Caco-2 (cell line): ENCODE measurements at regions not wholly inside any gene's neighbourhood (a gene's known extent, or its start where the extent isn't known, plus 50 kb on each side); places are given as distances from the start of the nearest gene placed in this dataset.

ENCODE experiments used
- BruUV-seq: library from RNA; stranded (reverse); fragments of 400-500 nt; replicated peaks from 2 replicates; lab custom pipeline; 2021; lab: Mats Ljungman, UMichigan
- CTCF ChIA-PET: fragments of 300-600 bp; sonication (Branson Sonifier 250); formaldehyde crosslinking; loops from one replicate; lab custom pipeline; 2022; ENCODE audit warnings: antibody characterized with exemption; lab: Charles Lee
- POLR2A ChIA-PET: fragments of 300-600 bp; sonication (Branson Sonifier 250); formaldehyde crosslinking; loops from one replicate; lab custom pipeline; 2022; ENCODE audit warnings: antibody characterized with exemption; lab: Charles Lee
- DNase-seq, 2 experiments: peaks; one replicate each; pipeline versions ENCODE4 v3.0.0 to v3.0.0-alpha.2; 2020 to 2022
- H3K27me3 ChIP-seq: replicated peaks from 2 replicates; pipeline ENCODE4 v1.6.0; 2011; ENCODE audit warnings: low read length; ENCODE audit not compliant: control insufficient read depth, insufficient read depth
- H3K36me3 ChIP-seq: 2 replicates; pipeline ENCODE4 v1.5.1; 2011; ENCODE audit warnings: low read length; ENCODE audit not compliant: control insufficient read depth, insufficient read depth
- H3K4me1 ChIP-seq: fragments of 250-450 bp; sonication (Bioruptor Pico); 2 replicates; pipeline ENCODE4 v1.5.1; 2020; ENCODE audit warnings: mild to moderate bottlenecking
- H3K4me3 ChIP-seq: 2 replicates; pipeline ENCODE4 v1.5.1; 2011; ENCODE audit warnings: low read depth, mild to moderate bottlenecking, control low read depth, low read length
- H3K9me3 ChIP-seq: fragments of 250-450 bp; sonication (Bioruptor Pico); 2 replicates; pipeline ENCODE4 v1.5.1; 2020; ENCODE audit warnings: mild to moderate bottlenecking, moderate library complexity
- H3K27ac Mint-ChIP-seq: one replicate; pipeline ENCODE4 v1.8.0; 2022; ENCODE audit warnings: mixed read lengths; ENCODE audit not compliant: unreplicated experiment
- H3K27me3 Mint-ChIP-seq: one replicate; pipeline ENCODE4 v1.8.0; 2022; ENCODE audit warnings: mixed read lengths; ENCODE audit not compliant: insufficient read depth, unreplicated experiment
- H3K36me3 Mint-ChIP-seq: one replicate; pipeline ENCODE4 v1.8.0; 2022; ENCODE audit warnings: mild to moderate bottlenecking, mixed read lengths; ENCODE audit not compliant: insufficient read depth, unreplicated experiment
- H3K4me1 Mint-ChIP-seq: one replicate; pipeline ENCODE4 v1.8.0; 2022; ENCODE audit warnings: low read depth, mixed read lengths; ENCODE audit not compliant: unreplicated experiment
- H3K4me3 Mint-ChIP-seq: one replicate; pipeline ENCODE4 v1.8.0; 2022; ENCODE audit warnings: mild to moderate bottlenecking, moderate library complexity, mixed read lengths; ENCODE audit not compliant: unreplicated experiment
- H3K9me3 Mint-ChIP-seq: one replicate; pipeline ENCODE4 v1.8.0; 2022; ENCODE audit warnings: mixed read lengths; ENCODE audit not compliant: unreplicated experiment
- CTCF ChIP-seq, 2 experiments: fragments of 200-600 bp in 1 of 2; IDR thresholded peaks; 1 replicate in 1 of 2; 2 replicates in 1 of 2; pipeline versions ENCODE4 v1.5.1 to v1.8.0; 2011 to 2022; ENCODE audit warnings: antibody characterized with exemption in 1 of 2, control low read depth in 1 of 2, inconsistent platforms in 1 of 2, low read depth in 1 of 2, low read length in 1 of 2, mild to moderate bottlenecking in 1 of 2, moderate library complexity in 1 of 2; ENCODE audit not compliant: insufficient read depth in 1 of 2, severe bottlenecking in 1 of 2, unreplicated experiment in 1 of 2
- intact Hi-C: fragments of 100-400 bp; cut with micrococcal nuclease; formaldehyde crosslinking; loops from one replicate; pipeline ENCODE4 v1.10.0; 2022; ENCODE audit not compliant: unreplicated experiment

GRCh38 chr1:229192853-229193252, 78.1 kb upstream of the RAB4A start:
- POLR2A ChIA-PET: no interaction called here
- Mint-ChIP-seq H3K4me3 (no peak overlapping the region), H3K27me3 (no peaks in the 10 kb centered on the region), H3K36me3 (no peaks in the 10 kb centered on the region), H3K27ac (no peak overlapping the region), H3K9me3 (no peaks in the 10 kb centered on the region), H3K4me1 (no peaks in the 10 kb centered on the region)
- no TSS peak for BruUV-seq
- intact Hi-C loops: no loop called here
- H3K27me3 ChIP-seq: no peaks in the 10 kb centered on the region
- no peak overlapping the region for H3K4me3 ChIP-seq
- CTCF ChIA-PET: no interaction called here
- no peaks in the 10 kb centered on the region; the same call in 1 of the 2 replicates for H3K9me3 ChIP-seq
- H3K36me3 ChIP-seq: no peaks in the 10 kb centered on the region
- no peaks in the 10 kb centered on the region for H3K4me1 ChIP-seq
- no peak for DNase-seq
- no peak for TF ChIP-seq CTCF (IDR thresholded peaks at IDR 0.05; ENCODE audit: insufficient read depth in 1 of 2, low read depth in 1 of 2, low read length in 1 of 2, severe bottlenecking in 1 of 2, unreplicated experiment in 1 of 2)

DNA sequence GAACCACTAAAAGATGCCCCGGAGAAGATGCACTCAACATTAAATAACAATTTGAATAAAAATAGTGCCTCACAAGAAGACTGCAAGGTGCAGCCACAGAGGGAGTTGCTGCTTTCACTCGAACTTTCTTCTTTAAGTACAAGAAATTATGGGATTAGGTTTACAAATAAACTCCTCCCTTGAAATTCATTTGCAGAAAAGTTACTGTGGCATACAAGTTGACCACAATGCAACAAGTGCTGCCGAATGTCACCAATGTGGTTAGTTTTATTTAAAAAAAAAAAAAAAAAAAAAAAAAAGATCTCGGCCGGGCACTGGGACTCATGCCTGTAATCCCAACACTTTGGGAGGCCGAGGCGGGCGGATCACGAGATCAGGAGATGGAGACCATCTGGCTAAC, 76.8 kb upstream of the RAB4A start:
- Mint-ChIP-seq H3K36me3 (no peaks in the 10 kb centered on the region), H3K4me1 (no peaks in the 10 kb centered on the region), H3K4me3 (no peak overlapping the region), H3K27me3 (no peaks in the 10 kb centered on the region), H3K9me3 (no peaks in the 10 kb centered on the region), H3K27ac (no peak overlapping the region)
- no peak for DNase-seq
- H3K4me1 ChIP-seq: peaks cover 7% of the 10 kb centered on the region
- H3K9me3 ChIP-seq: no peaks in the 10 kb centered on the region; the same call in 1 of the 2 replicates
- no TSS peak for BruUV-seq
- no peaks in the 10 kb centered on the region for H3K36me3 ChIP-seq
- ChIA-PET CTCF (no interaction called here), POLR2A (no interaction called here)
- H3K27me3 ChIP-seq: no peaks in the 10 kb centered on the region
- intact Hi-C loops: no loop called here
- TF ChIP-seq CTCF (IDR thresholded peaks at IDR 0.05; ENCODE audit: insufficient read depth in 1 of 2, low read depth in 1 of 2, low read length in 1 of 2, severe bottlenecking in 1 of 2, unreplicated experiment in 1 of 2): no peak
- H3K4me3 ChIP-seq: no peak overlapping the region

GRCh38 chr1:229195246-229195645, 75.7 kb upstream of the RAB4A start:
- no peak overlapping the region for H3K27ac Mint-ChIP-seq
- BruUV-seq: no TSS peak
- Histone ChIP-seq H3K4me1 (peaks cover 14% of the 10 kb centered on the region), H3K27me3 (no peaks in the 10 kb centered on the region), H3K36me3 (no peaks in the 10 kb centered on the region), H3K4me3 (no peak overlapping the region), H3K9me3 (no peaks in the 10 kb centered on the region; the same call in 1 of the 2 replicates)
- no peaks in the 10 kb centered on the region for H3K4me1 Mint-ChIP-seq
- H3K9me3 Mint-ChIP-seq: no peaks in the 10 kb centered on the region
- ChIA-PET CTCF (no interaction called here), POLR2A (no interaction called here)
- H3K27me3 Mint-ChIP-seq: no peaks in the 10 kb centered on the region
- intact Hi-C loops: no loop called here
- H3K36me3 Mint-ChIP-seq: no peaks in the 10 kb centered on the region
- H3K4me3 Mint-ChIP-seq: no peak overlapping the region
- TF ChIP-seq CTCF (IDR thresholded peaks at IDR 0.05; ENCODE audit: insufficient read depth in 1 of 2, low read depth in 1 of 2, low read length in 1 of 2, severe bottlenecking in 1 of 2, unreplicated experiment in 1 of 2): no peak
- no peak for DNase-seq
